Colonic mucosa (tissue), 4 donors: ENCODE measurements at regions not wholly inside any gene's neighbourhood (a gene's known extent, or its start where the extent isn't known, plus 50 kb on each side); places are given as distances from the start of the nearest gene placed in this dataset.

ENCODE experiments used
- DNase-seq: peaks from one replicate; pipeline ENCODE4 v3.0.0-alpha.2; 2020
- H3K27ac ChIP-seq: fragments of 200-600 bp; one replicate; pipeline ENCODE4 v1.8.0; 2021
- H3K27me3 ChIP-seq: fragments of 200-600 bp; one replicate; pipeline ENCODE4 v1.8.0; 2021
- H3K36me3 ChIP-seq: fragments of 200-600 bp; one replicate; pipeline ENCODE4 v1.8.0; 2021
- H3K4me1 ChIP-seq: fragments of 200-600 bp; one replicate; pipeline ENCODE4 v1.8.0; 2021; ENCODE audit warnings: mild to moderate bottlenecking
- H3K4me3 ChIP-seq: fragments of 200-600 bp; one replicate; pipeline ENCODE4 v1.8.0; 2021
- H3K9ac ChIP-seq, 2 donors: one replicate each; pipeline ENCODE4 v1.7.0; 2013; ENCODE audit warnings: control low read depth in 2 of 2, low read depth in 2 of 2, low read length in 2 of 2
- H3K9me3 ChIP-seq: fragments of 200-600 bp; one replicate; pipeline ENCODE4 v1.8.0; 2021
- CTCF ChIP-seq: fragments of 200-600 bp; IDR thresholded peaks from one replicate; pipeline ENCODE4 v1.8.0; 2022; ENCODE audit warnings: antibody characterized with exemption, mild to moderate bottlenecking
- intact Hi-C: fragments of 100-400 bp; cut with DNase I; formaldehyde crosslinking; loops from one replicate; pipeline ENCODE4 v1.14.1; 2022
- donor health status: healthy.
- donor health status: DM: no; HTN: no; CAD: no.
- donor health status: DM: no; HTN: no; CAD: no.

DNA sequence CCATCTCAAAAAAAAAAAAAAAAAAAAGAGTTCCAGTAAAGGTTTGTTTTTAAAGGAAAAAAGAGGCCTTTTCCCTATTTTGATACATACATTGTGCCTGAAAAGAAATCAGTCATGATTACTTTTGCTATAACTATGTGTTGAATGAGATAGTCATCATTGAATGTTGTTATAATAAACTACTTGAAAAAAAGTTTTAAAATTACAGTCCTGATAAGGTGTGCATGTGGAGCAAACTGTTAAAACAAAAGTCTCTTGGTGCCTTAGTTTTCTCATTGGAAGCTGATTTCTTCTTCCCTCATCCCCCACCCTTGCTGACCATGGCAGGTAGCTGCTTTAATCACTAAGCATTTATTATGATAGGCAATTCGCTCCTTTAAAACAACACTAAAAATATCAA lies 172.3 kb upstream of the TBCA start:
- Histone ChIP-seq H3K4me1 (no peaks in the 10 kb centered on the region), H3K9ac (no peak overlapping the region), H3K27ac (no peak overlapping the region), H3K4me3 (no peak overlapping the region), H3K36me3 (no peaks in the 10 kb centered on the region), H3K9me3 (no peaks in the 10 kb centered on the region), H3K27me3 (peaks cover 3% of the 10 kb centered on the region)
- no peak for DNase-seq
- TF ChIP-seq CTCF = no peak
- intact Hi-C loops = no loop called here

GRCh38 chr5:77947041-77947428 lies 170.9 kb upstream of the TBCA start:
- Histone ChIP-seq H3K36me3 (no peaks in the 10 kb centered on the region), H3K9me3 (no peaks in the 10 kb centered on the region), H3K4me1 (no peaks in the 10 kb centered on the region), H3K9ac (no peak overlapping the region), H3K4me3 (no peak overlapping the region), H3K27me3 (peaks cover 3% of the 10 kb centered on the region), H3K27ac (no peak overlapping the region)
- intact Hi-C loops = no loop called here
- DNase-seq = no peak
- TF ChIP-seq CTCF = no peak

DNA sequence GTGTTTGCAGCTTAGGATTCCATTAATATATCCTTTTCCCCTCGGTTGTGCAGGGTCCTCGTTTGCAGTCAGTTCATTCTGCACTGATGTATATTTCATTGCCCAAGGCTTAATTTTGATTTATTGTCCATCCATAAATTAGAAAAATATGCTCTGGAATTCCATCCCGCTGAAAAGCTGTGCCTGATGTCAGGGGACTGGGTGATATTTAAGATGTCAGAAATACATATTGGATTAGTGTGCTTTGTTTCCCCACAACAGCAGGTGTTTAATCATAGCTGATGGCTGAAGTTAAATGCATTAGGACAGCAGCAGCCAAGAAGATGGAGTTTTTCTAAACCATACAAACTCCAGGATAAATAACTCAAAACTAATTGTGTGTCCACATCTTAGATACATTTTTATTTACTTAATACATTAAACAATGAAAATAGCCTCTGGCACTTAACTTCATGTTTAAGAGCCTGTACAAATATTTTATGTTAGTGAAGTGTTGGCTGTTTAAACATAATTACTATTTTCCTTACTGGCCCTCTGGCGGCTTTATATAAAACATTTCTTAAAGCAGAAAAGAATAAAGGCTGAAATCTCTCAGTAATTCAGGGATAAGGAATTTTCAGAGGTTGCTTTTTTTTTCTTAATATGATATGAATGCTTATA lies 170.4 kb upstream of the TBCA start:
- Histone ChIP-seq H3K9me3 (no peaks in the 10 kb centered on the region), H3K27ac (no peak overlapping the region), H3K4me3 (no peak overlapping the region), H3K27me3 (peaks cover 3% of the 10 kb centered on the region), H3K36me3 (no peaks in the 10 kb centered on the region), H3K4me1 (no peaks in the 10 kb centered on the region), H3K9ac (no peak overlapping the region)
- no peak for TF ChIP-seq CTCF
- intact Hi-C loops = no loop called here
- DNase-seq = no peak

GRCh38 chr5:77945874-77946273 lies 169.7 kb upstream of the TBCA start:
- Histone ChIP-seq H3K9ac (no peak overlapping the region), H3K4me3 (no peak overlapping the region), H3K9me3 (no peaks in the 10 kb centered on the region), H3K4me1 (no peaks in the 10 kb centered on the region), H3K27ac (no peak overlapping the region), H3K27me3 (peaks cover 3% of the 10 kb centered on the region), H3K36me3 (no peaks in the 10 kb centered on the region)
- no peak for TF ChIP-seq CTCF
- no peak for DNase-seq
- intact Hi-C loops = no loop called here

DNA sequence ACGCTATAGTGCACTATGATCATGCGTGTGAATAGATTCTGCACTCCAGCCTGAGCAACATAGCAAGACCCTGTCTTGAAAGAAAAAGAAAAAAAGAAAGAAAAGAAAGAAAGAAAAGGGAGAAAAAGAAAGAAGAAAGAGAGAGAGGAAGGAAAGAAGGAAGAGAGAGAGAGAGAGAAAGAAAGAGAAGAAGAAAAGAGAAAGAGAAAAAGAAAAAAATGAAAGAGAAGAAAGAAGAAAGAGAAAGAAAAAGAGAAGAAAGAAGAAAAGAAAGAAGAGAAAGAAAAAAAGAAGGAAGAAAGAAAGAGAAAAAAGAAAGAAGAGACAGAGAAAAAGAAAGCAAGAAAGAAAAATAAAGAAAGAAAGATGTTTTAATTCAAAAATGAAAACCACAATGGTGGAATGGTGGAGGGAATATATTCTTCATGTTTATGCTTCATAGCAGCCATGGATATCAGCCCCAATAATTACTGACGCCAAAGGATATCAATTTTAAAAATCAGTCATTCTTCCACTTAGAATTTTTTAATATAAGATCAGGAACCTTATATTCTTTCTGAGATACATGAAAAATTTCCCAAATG lies 168.7 kb upstream of the TBCA start:
- DNase-seq = no peak
- no peaks in the 10 kb centered on the region for H3K36me3 ChIP-seq
- no peak overlapping the region for H3K9ac ChIP-seq
- no peak overlapping the region for H3K27ac ChIP-seq
- TF ChIP-seq CTCF = no peak
- H3K4me1 ChIP-seq = no peaks in the 10 kb centered on the region
- no peaks in the 10 kb centered on the region for H3K9me3 ChIP-seq
- intact Hi-C loops = no loop called here
- H3K27me3 ChIP-seq = peaks cover 3% of the 10 kb centered on the region
- no peak overlapping the region for H3K4me3 ChIP-seq
